Endothelial cell of umbilical vein (primary cell): ENCODE measurements at regions not wholly inside any gene's neighbourhood (a gene's known extent, or its start where the extent isn't known, plus 50 kb on each side); places are given as distances from the start of the nearest gene placed in this dataset.

Experiments used
- BruUV-seq: library from RNA; stranded (reverse); fragments of 400-500 nt; replicated peaks from 2 replicates; lab custom pipeline; 2021; lab: Mats Ljungman, UMichigan
- CTCF ChIA-PET: fragments of 300-600, 350-600 bp; sonication (Branson Sonifier 250); formaldehyde crosslinking; loops from one replicate; lab custom pipeline; 2021; ENCODE audit warnings: antibody characterized with exemption, inconsistent platforms; lab: Charles Lee
- POLR2A ChIA-PET: fragments of 300-600, 350-600 bp; sonication (Branson Sonifier 250); formaldehyde crosslinking; loops from one replicate; lab custom pipeline; 2021; ENCODE audit warnings: antibody characterized with exemption, inconsistent platforms; lab: Charles Lee
- DNase-seq: peaks from one replicate; pipeline ENCODE4 v3.0.0-alpha.2; 2011; ENCODE audit warnings: low read depth, low spot score
- FAIRE-seq: peaks from 2 replicates; lab custom pipeline; 2011; peaks lifted over from hg19 to GRCh38; lab: Jason Lieb, UNC
- H2AFZ ChIP-seq: 2 replicates; pipeline ENCODE4 v1.6.0; 2012; ENCODE audit warnings: low read depth, low read length, control low read depth, inconsistent platforms
- H3K27ac ChIP-seq: 2 replicates; pipeline ENCODE4 v1.5.1; 2011; ENCODE audit warnings: low read depth, mild to moderate bottlenecking, control low read depth, low read length, moderate library complexity; ENCODE audit not compliant: insufficient read depth
- H3K27me3 ChIP-seq, 2 experiments: 2 replicates each; pipeline versions ENCODE4 v1.6.0 to v1.6.1; 2011; ENCODE audit warnings: low read length in 2 of 2, mixed read lengths in 1 of 2; ENCODE audit not compliant: control insufficient read depth in 2 of 2, insufficient read depth in 2 of 2
- H3K36me3 ChIP-seq, 2 experiments: 2 replicates in 1 of 2; 3 replicates in 1 of 2; pipeline ENCODE4 v1.5.1; 2011; ENCODE audit warnings: low read length in 2 of 2, mild to moderate bottlenecking in 1 of 2, moderate library complexity in 1 of 2; ENCODE audit not compliant: control insufficient read depth in 2 of 2, insufficient read depth in 2 of 2; ENCODE audit errors: extremely low read depth in 1 of 2
- H3K4me1 ChIP-seq: 3 replicates; pipeline ENCODE4 v1.5.1; 2011; ENCODE audit warnings: mild to moderate bottlenecking, low read length; ENCODE audit not compliant: control insufficient read depth, insufficient read depth; ENCODE audit errors: extremely low read depth
- H3K4me2 ChIP-seq: 2 replicates; pipeline ENCODE4 v1.6.1; 2011; ENCODE audit warnings: low read length, control low read depth, mixed read lengths; ENCODE audit not compliant: insufficient read depth
- H3K4me3 ChIP-seq, 3 experiments: fragments of 200-600 bp in 1 of 3; sonication (generic), shearing (Covaris generic) in 1 of 3; replicated peaks in 1 of 3; 2 replicates each; pipeline ENCODE4 v1.5.1; 2011 to 2016; ENCODE audit warnings: control low read depth in 3 of 3, low read length in 3 of 3, mild to moderate bottlenecking in 2 of 3, inconsistent platforms in 1 of 3, low read depth in 1 of 3, moderate library complexity in 1 of 3; ENCODE audit not compliant: insufficient read depth in 1 of 3
- H3K79me2 ChIP-seq: 2 replicates; pipeline ENCODE4 v1.6.0; 2012; ENCODE audit warnings: low read length, inconsistent platforms; ENCODE audit not compliant: control insufficient read depth, insufficient read depth
- H3K9ac ChIP-seq: replicated peaks from 2 replicates; pipeline ENCODE3; 2011; ENCODE audit warnings: low read length, control low read depth; ENCODE audit not compliant: insufficient read depth; ENCODE audit errors: extremely low read depth
- H3K9me1 ChIP-seq: replicated peaks from 3 replicates; pipeline ENCODE4 v1.6.0; 2011; ENCODE audit warnings: mild to moderate bottlenecking, low read length; ENCODE audit not compliant: control insufficient read depth, insufficient read depth; ENCODE audit errors: extremely low read depth
- H3K9me3 ChIP-seq: replicated peaks from 2 replicates; pipeline ENCODE4 v1.5.1; 2012; ENCODE audit warnings: low read length, inconsistent platforms; ENCODE audit not compliant: control insufficient read depth, insufficient read depth
- H4K20me1 ChIP-seq: replicated peaks from 2 replicates; pipeline ENCODE3; 2011; ENCODE audit warnings: mild to moderate bottlenecking, low read length; ENCODE audit not compliant: control insufficient read depth, insufficient read depth; ENCODE audit errors: extremely low read depth
- CTCF ChIP-seq, 2 donors: IDR thresholded peaks; 1 replicate in 1 of 2; 2 replicates in 1 of 2; pipeline ENCODE4 v1.5.1; 2011; ENCODE audit warnings: low read length in 2 of 2, mild to moderate bottlenecking in 2 of 2, moderate library complexity in 2 of 2, control low read depth in 1 of 2, inconsistent platforms in 1 of 2, low read depth in 1 of 2; ENCODE audit not compliant: insufficient read depth in 1 of 2; ENCODE audit errors: extremely low read depth in 1 of 2
- EZH2 ChIP-seq: IDR thresholded peaks from 2 replicates; pipeline ENCODE4 v1.6.1; 2012; ENCODE audit warnings: borderline replicate concordance, low read depth, mild to moderate bottlenecking, moderate library complexity, low read length, inconsistent platforms; ENCODE audit not compliant: severe bottlenecking
- FOS ChIP-seq: IDR thresholded peaks from 2 replicates; pipeline ENCODE4 v1.6.1; 2011; ENCODE audit warnings: mild to moderate bottlenecking, low read length, moderate library complexity, borderline replicate concordance; ENCODE audit not compliant: insufficient read depth
- GATA2 ChIP-seq: IDR thresholded peaks from 2 replicates; pipeline ENCODE4 v1.7.0; 2011; ENCODE audit warnings: low read depth, mild to moderate bottlenecking, moderate library complexity, mixed read lengths, low read length; ENCODE audit not compliant: insufficient read length, insufficient read depth
- JUN ChIP-seq: IDR thresholded peaks from 2 replicates; pipeline ENCODE4 v1.6.1; 2011; ENCODE audit warnings: borderline replicate concordance, low read depth; ENCODE audit not compliant: insufficient read length, insufficient read depth
- MAX ChIP-seq: IDR thresholded peaks from 2 replicates; pipeline ENCODE4 v1.6.1; 2011; ENCODE audit not compliant: insufficient read depth, insufficient read length
- MYC ChIP-seq: IDR thresholded peaks from one replicate; pipeline ENCODE4 v1.6.1; 2011; ENCODE audit warnings: mild to moderate bottlenecking, low read depth, low read length
- POLR2A ChIP-seq: IDR thresholded peaks from 2 replicates; pipeline ENCODE4 v1.6.1; 2012; ENCODE audit warnings: low read depth, mild to moderate bottlenecking, control low read depth, low read length
- POLR2AphosphoS5 ChIP-seq: IDR thresholded peaks from 2 replicates; pipeline ENCODE4 v1.6.1; 2012; ENCODE audit warnings: low read depth, mild to moderate bottlenecking, control low read depth, low read length, moderate library complexity; ENCODE audit not compliant: insufficient read depth
- dilution Hi-C: fragments of 300-500 bp; cut with MboI; formaldehyde crosslinking; loops from one replicate; pipeline ENCODE4 v1.15.0; 2019; ENCODE audit warnings: low sequenced_read_pairs; ENCODE audit not compliant: extremely low pct_ligation_motif_present
- intact Hi-C: fragments of 100-400 bp; cut with micrococcal nuclease; formaldehyde crosslinking; loops from one replicate; pipeline ENCODE4 v1.10.0; 2022

- TF ChIP-seq FOS, result peak; percentile 65
- no peak for TF ChIP-seq POLR2AphosphoS5
- no peak for TF ChIP-seq GATA2
- TF ChIP-seq JUN, result peak; percentile 11
- TF ChIP-seq CTCF (IDR thresholded peaks at IDR 0.05; ENCODE audit: extremely low read depth in 1 of 2, insufficient read depth in 1 of 2, low read depth in 1 of 2, low read length in 2 of 2), result no peak
- no peak for TF ChIP-seq MYC
- TF ChIP-seq MAX, result no peak
- no peak for TF ChIP-seq EZH2
- TF ChIP-seq POLR2A, result no peak
- Histone ChIP-seq H3K9me1 (no peaks in the 10 kb centered on the region), H3K4me2 (peak overlapping the region; percentile 35), H3K4me1 (peaks cover 5% of the 10 kb centered on the region), H3K9me3 (no peaks in the 10 kb centered on the region), H3K79me2 (no peaks in the 10 kb centered on the region), H4K20me1 (no peaks in the 10 kb centered on the region), H3K36me3 (no peaks in the 10 kb centered on the region), H3K27me3 (no peaks in the 10 kb centered on the region), H3K4me3 (no peak overlapping the region), H3K27ac (peak overlapping the region; percentile 22), H2AFZ (no peak overlapping the region), H3K9ac (no peak overlapping the region)
- dilution Hi-C loops, result no loop called here
- ChIA-PET CTCF (interaction anchor here (1.2 to 1.3 kb wide), 2 partner anchors 17 to 23 kb away, joined by 3 read pairs; no protein-coding TSS in a partner anchor), POLR2A (interaction anchor here (1.4 kb wide), 1 partner anchor 18 kb away, joined by 9 read pairs; no protein-coding TSS in a partner anchor)
- intact Hi-C loops, result no loop called here
- no TSS peak for BruUV-seq
- FAIRE-seq, result peak; percentile 74
- DNase-seq, result peak; percentile 50
Observed at GRCh38 chr4:31068257-31069075, 348.3 kb downstream of the PCDH7 start.
